ENCODE measurements at regions not wholly inside any gene's neighbourhood (a gene's known extent, or its start where the extent isn't known, plus 50 kb on each side); places are given as distances from the start of the nearest gene placed in this dataset.

GRCh38 chr10:2938869-2939268, 128.5 kb upstream of the PFKP start:
- no peaks in the 10 kb centered on the region for H3K36me3 Mint-ChIP-seq (ENCODE audit: insufficient read depth in 2 of 2)
- H3K27ac Mint-ChIP-seq: no peak overlapping the region
- ATAC-seq (replicated peaks in 1 of 2): no peak
- no peaks in the 10 kb centered on the region for H3K9me3 Mint-ChIP-seq
- no peak overlapping the region for H3K4me3 Mint-ChIP-seq
- H3K4me1 Mint-ChIP-seq (ENCODE audit: low read depth): peaks cover 4% of the 10 kb centered on the region
- peaks cover 58% of the 10 kb centered on the region for H3K27me3 Mint-ChIP-seq (ENCODE audit: low read depth)
- DNase-seq: no peak

GRCh38 chr10:2936816-2937215, 130.5 kb upstream of the PFKP start:
- H3K9me3 Mint-ChIP-seq: no peaks in the 10 kb centered on the region
- H3K4me3 Mint-ChIP-seq: no peak overlapping the region
- H3K36me3 Mint-ChIP-seq (ENCODE audit: insufficient read depth in 2 of 2): no peaks in the 10 kb centered on the region
- peaks cover 59% of the 10 kb centered on the region for H3K27me3 Mint-ChIP-seq (ENCODE audit: low read depth)
- DNase-seq (no peak), ATAC-seq (replicated peaks in 1 of 2) (no peak)
- no peaks in the 10 kb centered on the region for H3K4me1 Mint-ChIP-seq (ENCODE audit: low read depth)
- H3K27ac Mint-ChIP-seq: no peak overlapping the region

GRCh38 chr10:2935647-2936386, 131.5 kb upstream of the PFKP start:
- ATAC-seq (replicated peaks in 1 of 2) (no peak), DNase-seq (no peak)
- H3K4me3 Mint-ChIP-seq: no peak overlapping the region
- H3K27ac Mint-ChIP-seq: no peak overlapping the region
- no peaks in the 10 kb centered on the region for H3K9me3 Mint-ChIP-seq
- H3K27me3 Mint-ChIP-seq (ENCODE audit: low read depth): peaks cover 54% of the 10 kb centered on the region
- no peaks in the 10 kb centered on the region for H3K36me3 Mint-ChIP-seq (ENCODE audit: insufficient read depth in 2 of 2)
- no peaks in the 10 kb centered on the region for H3K4me1 Mint-ChIP-seq (ENCODE audit: low read depth)

GRCh38 chr10:2933924-2934323, 133.4 kb upstream of the PFKP start:
- Mint-ChIP-seq H3K4me1 (ENCODE audit: low read depth) (no peaks in the 10 kb centered on the region), H3K27ac (no peak overlapping the region), H3K9me3 (no peaks in the 10 kb centered on the region), H3K4me3 (no peak overlapping the region), H3K36me3 (ENCODE audit: insufficient read depth in 2 of 2) (no peaks in the 10 kb centered on the region), H3K27me3 (ENCODE audit: low read depth) (peaks cover 56% of the 10 kb centered on the region)
- DNase-seq (no peak), ATAC-seq (replicated peaks in 1 of 2) (no peak)

GRCh38 chr10:2933519-2933918, 133.8 kb upstream of the PFKP start:
- H3K36me3 Mint-ChIP-seq (ENCODE audit: insufficient read depth in 2 of 2): no peaks in the 10 kb centered on the region
- no peak overlapping the region for H3K4me3 Mint-ChIP-seq
- H3K27me3 Mint-ChIP-seq (ENCODE audit: low read depth): peaks cover 56% of the 10 kb centered on the region
- no peaks in the 10 kb centered on the region for H3K9me3 Mint-ChIP-seq
- DNase-seq (no peak), ATAC-seq (replicated peaks in 1 of 2) (no peak)
- no peak overlapping the region for H3K27ac Mint-ChIP-seq
- peaks cover under 1% of the 10 kb centered on the region for H3K4me1 Mint-ChIP-seq (ENCODE audit: low read depth)

GRCh38 chr10:2933071-2933470, 134.3 kb upstream of the PFKP start:
- DNase-seq (no peak), ATAC-seq (replicated peaks in 1 of 2) (no peak)
- peaks cover 53% of the 10 kb centered on the region for H3K27me3 Mint-ChIP-seq (ENCODE audit: low read depth)
- H3K9me3 Mint-ChIP-seq: no peaks in the 10 kb centered on the region
- peaks cover 5% of the 10 kb centered on the region for H3K4me1 Mint-ChIP-seq (ENCODE audit: low read depth)
- no peak overlapping the region for H3K4me3 Mint-ChIP-seq
- H3K36me3 Mint-ChIP-seq (ENCODE audit: insufficient read depth in 2 of 2): no peaks in the 10 kb centered on the region
- no peak overlapping the region for H3K27ac Mint-ChIP-seq

- H3K4me3 Mint-ChIP-seq: no peak overlapping the region
- no peak for ATAC-seq (replicated peaks in 1 of 2)
- H3K27ac Mint-ChIP-seq: no peak overlapping the region
- DNase-seq: no peak
- H3K27me3 Mint-ChIP-seq (ENCODE audit: low read depth): peaks cover 74% of the 10 kb centered on the region
- peaks cover 11% of the 10 kb centered on the region for H3K4me1 Mint-ChIP-seq (ENCODE audit: low read depth)
- H3K36me3 Mint-ChIP-seq (ENCODE audit: insufficient read depth in 2 of 2): no peaks in the 10 kb centered on the region
- no peaks in the 10 kb centered on the region for H3K9me3 Mint-ChIP-seq
Measured at GRCh38 chr10:2929480-2930258, 137.7 kb upstream of the PFKP start.

- H3K4me1 Mint-ChIP-seq (ENCODE audit: low read depth): peaks cover 11% of the 10 kb centered on the region
- H3K27me3 Mint-ChIP-seq (ENCODE audit: low read depth): peaks cover 72% of the 10 kb centered on the region
- ATAC-seq (replicated peaks in 1 of 2): peak; percentile 75 to 77
- H3K27ac Mint-ChIP-seq: no peak overlapping the region
- DNase-seq: peak; percentile 71 to 80
- no peaks in the 10 kb centered on the region for H3K36me3 Mint-ChIP-seq (ENCODE audit: insufficient read depth in 2 of 2)
- no peak overlapping the region for H3K4me3 Mint-ChIP-seq
- no peaks in the 10 kb centered on the region for H3K9me3 Mint-ChIP-seq
Measured at GRCh38 chr10:2927958-2928840, 139.1 kb upstream of the PFKP start.

- no peaks in the 10 kb centered on the region for H3K36me3 Mint-ChIP-seq (ENCODE audit: insufficient read depth in 2 of 2)
- DNase-seq (no peak), ATAC-seq (replicated peaks in 1 of 2) (no peak)
- no peaks in the 10 kb centered on the region for H3K9me3 Mint-ChIP-seq
- no peak overlapping the region for H3K27ac Mint-ChIP-seq
- H3K27me3 Mint-ChIP-seq (ENCODE audit: low read depth): peaks cover 71% of the 10 kb centered on the region
- no peak overlapping the region for H3K4me3 Mint-ChIP-seq
- H3K4me1 Mint-ChIP-seq (ENCODE audit: low read depth): peaks cover 11% of the 10 kb centered on the region
Measured at GRCh38 chr10:2926918-2927660, 140.3 kb upstream of the PFKP start.

- peaks cover 11% of the 10 kb centered on the region for H3K4me1 Mint-ChIP-seq (ENCODE audit: low read depth)
- DNase-seq (no peak), ATAC-seq (replicated peaks in 1 of 2) (no peak)
- H3K4me3 Mint-ChIP-seq: no peak overlapping the region
- H3K36me3 Mint-ChIP-seq (ENCODE audit: insufficient read depth in 2 of 2): no peaks in the 10 kb centered on the region
- peaks cover 78% of the 10 kb centered on the region for H3K27me3 Mint-ChIP-seq (ENCODE audit: low read depth)
- H3K9me3 Mint-ChIP-seq: no peaks in the 10 kb centered on the region
- no peak overlapping the region for H3K27ac Mint-ChIP-seq
Measured at GRCh38 chr10:2925631-2926030, 141.7 kb upstream of the PFKP start.

GRCh38 chr10:2924431-2924830, 142.9 kb upstream of the PFKP start:
- H3K4me1 Mint-ChIP-seq (ENCODE audit: low read depth): peaks cover 11% of the 10 kb centered on the region

GRCh38 chr10:2921956-2922680, 145.2 kb upstream of the PFKP start:
- Mint-ChIP-seq H3K9me3 (no peaks in the 10 kb centered on the region), H3K4me1 (ENCODE audit: low read depth) (peaks cover 3% of the 10 kb centered on the region), H3K27ac (no peak overlapping the region), H3K27me3 (ENCODE audit: low read depth) (peaks cover 60% of the 10 kb centered on the region), H3K36me3 (ENCODE audit: insufficient read depth in 2 of 2) (no peaks in the 10 kb centered on the region), H3K4me3 (no peak overlapping the region)
- ATAC-seq (replicated peaks in 1 of 2) (no peak), DNase-seq (no peak)

More at GRCh38 chr10:2924431-2924830, 142.9 kb upstream of the PFKP start:
- H3K9me3 Mint-ChIP-seq: no peaks in the 10 kb centered on the region
- no peak for DNase-seq
- peaks cover 72% of the 10 kb centered on the region for H3K27me3 Mint-ChIP-seq (ENCODE audit: low read depth)
- no peak overlapping the region for H3K27ac Mint-ChIP-seq
- no peak for ATAC-seq (replicated peaks in 1 of 2)
- no peak overlapping the region for H3K4me3 Mint-ChIP-seq
- no peaks in the 10 kb centered on the region for H3K36me3 Mint-ChIP-seq (ENCODE audit: insufficient read depth in 2 of 2)
